ENCODE measurements at regions not wholly inside any gene's neighbourhood (a gene's known extent, or its start where the extent isn't known, plus 50 kb on each side); places are given as distances from the start of the nearest gene placed in this dataset.

GRCh38 chr17:64780096-64781013, 118.2 kb upstream of the SMURF2 start:
- TF ChIP-seq CTCF (IDR thresholded peaks at IDR 0.05) (no peak), EP300 (IDR thresholded peaks at IDR 0.05) (no peak), POLR2A (IDR thresholded peaks at IDR 0.05) (no peak), POLR2AphosphoS5 (IDR thresholded peaks at IDR 0.05) (no peak)

Measured in gastroesophageal sphincter (tissue), 3 donors.